AML-193 (cell line): ENCODE measurements at regions not wholly inside any gene's neighbourhood (a gene's known extent, or its start where the extent isn't known, plus 50 kb on each side); places are given as distances from the start of the nearest gene placed in this dataset.

Experiments
- DNase-seq, 2 experiments: peaks; one replicate each; lab custom pipeline; 2025; lab: John Stamatoyannopoulos, UW

- no peak for DNase-seq
Measured at GRCh38 chrX:35858361-35858760, 60.2 kb downstream of the MAGEB16 start.

- no peak for DNase-seq
Measured at GRCh38 chrX:35858906-35859305, 60.6 kb upstream of the CFAP47 start.

GRCh38 chrX:35868501-35868900 lies 51.0 kb upstream of the CFAP47 start:
- DNase-seq: peak in 1 of 2 experiments; percentile 16
